ENCODE measurements at regions not wholly inside any gene's neighbourhood (a gene's known extent, or its start where the extent isn't known, plus 50 kb on each side); places are given as distances from the start of the nearest gene placed in this dataset.

DNA sequence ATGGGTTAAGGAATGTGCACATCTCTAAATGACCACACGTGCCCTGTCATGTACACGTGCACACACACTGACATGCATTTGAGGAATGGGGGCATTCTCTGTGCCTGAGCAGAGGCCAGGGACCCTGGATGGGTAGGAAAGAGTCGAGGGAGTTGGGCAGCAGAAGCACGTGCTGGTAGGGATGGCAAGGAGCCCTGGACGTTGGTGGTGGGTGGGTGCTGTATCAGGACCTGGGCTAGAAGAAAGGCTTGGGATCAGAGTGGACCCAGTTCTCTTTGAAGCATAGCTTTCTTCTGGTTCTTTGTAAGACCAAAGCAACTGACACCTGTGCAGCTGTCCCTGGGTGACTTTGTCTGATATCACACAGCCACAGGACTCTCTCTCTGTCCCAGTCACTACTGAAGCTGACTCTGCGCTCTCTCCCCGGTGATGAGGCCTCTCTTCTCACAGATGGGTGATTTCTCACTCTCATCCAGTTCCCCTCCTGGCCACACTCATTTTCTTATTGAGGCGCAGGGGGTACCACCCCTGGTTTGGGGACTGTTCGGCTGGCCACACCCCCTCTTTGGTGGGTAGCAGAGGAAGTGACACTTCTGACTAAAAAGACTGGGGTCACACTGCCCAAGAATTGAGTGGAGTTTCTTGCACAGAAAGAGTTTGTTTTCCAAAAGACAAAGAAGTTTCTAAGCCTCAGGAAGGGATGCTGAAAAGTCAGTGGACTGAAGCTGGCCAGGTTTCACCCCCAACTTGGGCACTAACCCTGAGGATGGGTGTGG is 171.7 kb upstream of the RTL1 start:
- no peak for TF ChIP-seq EZH2phosphoT487 (IDR thresholded peaks at IDR 0.05; ENCODE audit: borderline replicate concordance, low read depth, low read length)
- TF ChIP-seq, protein P1, sequence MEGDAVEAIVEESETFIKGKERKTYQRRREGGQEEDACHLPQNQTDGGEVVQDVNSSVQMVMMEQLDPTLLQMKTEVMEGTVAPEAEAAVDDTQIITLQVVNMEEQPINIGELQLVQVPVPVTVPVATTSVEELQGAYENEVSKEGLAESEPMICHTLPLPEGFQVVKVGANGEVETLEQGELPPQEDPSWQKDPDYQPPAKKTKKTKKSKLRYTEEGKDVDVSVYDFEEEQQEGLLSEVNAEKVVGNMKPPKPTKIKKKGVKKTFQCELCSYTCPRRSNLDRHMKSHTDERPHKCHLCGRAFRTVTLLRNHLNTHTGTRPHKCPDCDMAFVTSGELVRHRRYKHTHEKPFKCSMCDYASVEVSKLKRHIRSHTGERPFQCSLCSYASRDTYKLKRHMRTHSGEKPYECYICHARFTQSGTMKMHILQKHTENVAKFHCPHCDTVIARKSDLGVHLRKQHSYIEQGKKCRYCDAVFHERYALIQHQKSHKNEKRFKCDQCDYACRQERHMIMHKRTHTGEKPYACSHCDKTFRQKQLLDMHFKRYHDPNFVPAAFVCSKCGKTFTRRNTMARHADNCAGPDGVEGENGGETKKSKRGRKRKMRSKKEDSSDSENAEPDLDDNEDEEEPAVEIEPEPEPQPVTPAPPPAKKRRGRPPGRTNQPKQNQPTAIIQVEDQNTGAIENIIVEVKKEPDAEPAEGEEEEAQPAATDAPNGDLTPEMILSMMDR (conservative IDR thresholded peaks at IDR 0.05; ENCODE audit: low read length) = no peak

Data from OCI-LY7 (cell line).